Urothelium cell line (cell line): ENCODE measurements at regions not wholly inside any gene's neighbourhood (a gene's known extent, or its start where the extent isn't known, plus 50 kb on each side); places are given as distances from the start of the nearest gene placed in this dataset.

Source experiments
- DNase-seq: peaks from one replicate; pipeline ENCODE4 v3.0.0; 2011; ENCODE audit warnings: low spot score, mixed read lengths
- FAIRE-seq: peaks from 2 replicates; lab custom pipeline; 2011; peaks lifted over from hg19 to GRCh38; lab: Jason Lieb, UNC

DNA sequence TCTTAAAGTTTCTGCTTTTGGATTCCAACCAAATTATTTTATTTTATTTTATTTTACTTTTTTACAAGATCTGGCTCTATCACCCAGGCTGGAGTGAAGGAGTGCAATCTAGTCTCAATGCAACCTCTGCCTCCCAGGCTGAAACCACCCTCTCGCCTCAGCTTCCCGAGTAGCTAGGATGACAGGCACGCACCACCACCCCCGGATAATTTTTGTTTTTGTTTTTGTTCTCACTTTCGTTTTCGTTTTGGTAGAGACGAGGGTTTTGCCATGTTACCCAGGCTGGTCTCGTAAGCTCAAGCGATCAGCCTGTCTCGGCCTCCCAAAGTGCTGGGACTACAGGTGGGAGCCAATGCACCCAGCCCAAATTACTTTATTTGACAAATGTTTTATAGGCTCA lies 219.8 kb downstream of the ETS1 start:
- no peak for FAIRE-seq
- no peak for DNase-seq

DNA sequence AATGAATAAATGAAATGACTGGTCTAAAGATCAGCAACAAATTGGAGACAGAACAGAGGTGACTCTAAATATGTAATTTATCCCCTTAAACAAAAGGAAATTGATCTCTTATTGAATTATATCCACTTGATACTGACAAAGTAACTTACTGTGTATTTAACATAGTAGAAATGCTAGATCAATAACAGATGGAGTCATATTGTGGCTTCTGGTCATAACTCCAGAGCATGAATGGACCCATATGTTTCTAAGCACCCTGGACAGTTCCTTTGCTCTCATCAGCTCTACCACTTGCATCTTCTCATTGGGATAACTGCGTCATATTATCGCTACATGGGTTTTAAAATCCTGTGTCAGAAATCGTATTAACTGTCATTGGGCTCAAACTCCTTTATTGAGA lies 222.3 kb downstream of the ETS1 start:
- FAIRE-seq, result no peak
- peak; percentile 28 for DNase-seq

DNA sequence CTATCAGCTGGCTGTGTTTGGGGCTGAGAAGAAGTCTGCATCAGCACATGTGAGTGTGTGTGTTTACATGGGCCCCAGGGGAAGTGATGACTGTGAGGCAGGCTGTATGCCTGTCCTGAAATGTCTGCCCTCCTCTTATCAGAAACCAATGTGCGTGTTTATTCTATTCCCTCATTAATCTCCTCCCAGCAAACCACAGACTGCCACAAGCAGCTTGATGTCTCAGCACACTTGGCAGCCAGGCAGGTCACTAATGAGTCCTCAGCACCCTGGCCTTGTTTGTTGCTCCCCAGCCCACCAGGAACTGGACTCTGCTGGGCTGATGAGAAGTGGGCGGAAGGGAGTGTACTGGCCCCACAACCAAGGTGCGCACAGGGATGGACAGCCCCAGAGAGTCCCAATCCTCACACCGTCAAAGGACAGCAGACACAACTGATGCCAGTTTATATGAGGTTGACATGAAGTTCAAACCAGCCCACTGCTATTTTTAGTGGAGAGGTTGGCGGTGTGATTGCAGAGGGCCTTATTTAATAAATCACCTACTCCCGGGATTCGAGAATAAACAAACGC lies 225.8 kb downstream of the ETS1 start:
- DNase-seq (peak; percentile 2), FAIRE-seq (no peak)

DNA sequence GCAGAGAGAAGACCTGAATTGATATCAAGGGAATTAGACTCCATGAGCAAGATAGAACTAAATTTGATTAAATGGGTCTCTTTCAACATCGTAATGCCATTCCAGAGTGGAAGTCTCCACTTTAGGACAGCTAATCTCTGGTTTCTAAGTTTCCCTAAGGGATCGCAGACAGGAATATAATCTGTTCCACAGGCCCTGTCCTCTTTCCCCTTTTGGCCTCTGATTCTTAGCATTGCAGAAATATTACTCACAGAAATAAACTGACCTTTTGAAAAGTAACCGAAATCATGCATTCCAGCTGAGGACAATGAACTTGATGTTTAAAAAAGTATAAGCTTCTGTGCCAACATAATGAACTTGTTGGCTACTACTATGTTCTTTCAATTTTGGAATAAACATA lies 227.8 kb downstream of the ETS1 start:
- no peak for DNase-seq
- FAIRE-seq, result no peak

DNA sequence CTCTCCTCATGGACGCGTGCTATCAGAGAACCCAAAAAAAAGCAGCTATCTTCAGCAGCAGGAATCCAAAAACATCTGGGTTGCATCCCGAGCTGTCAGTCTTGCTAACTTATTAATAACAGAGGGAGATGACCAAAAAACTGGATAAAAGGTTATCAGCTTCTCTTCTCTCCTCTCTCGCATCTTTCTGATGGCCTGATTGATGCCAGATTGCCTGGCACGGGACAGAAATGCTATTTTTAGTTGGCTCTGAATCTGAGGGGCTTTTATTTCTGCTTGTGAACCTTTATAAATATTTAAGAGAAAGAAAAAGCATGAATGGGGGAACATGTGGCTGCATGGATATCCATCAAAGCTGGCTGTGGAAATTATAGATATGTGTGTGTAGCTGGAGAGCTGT lies 230.3 kb downstream of the ETS1 start:
- no peak for FAIRE-seq
- DNase-seq, result no peak

DNA sequence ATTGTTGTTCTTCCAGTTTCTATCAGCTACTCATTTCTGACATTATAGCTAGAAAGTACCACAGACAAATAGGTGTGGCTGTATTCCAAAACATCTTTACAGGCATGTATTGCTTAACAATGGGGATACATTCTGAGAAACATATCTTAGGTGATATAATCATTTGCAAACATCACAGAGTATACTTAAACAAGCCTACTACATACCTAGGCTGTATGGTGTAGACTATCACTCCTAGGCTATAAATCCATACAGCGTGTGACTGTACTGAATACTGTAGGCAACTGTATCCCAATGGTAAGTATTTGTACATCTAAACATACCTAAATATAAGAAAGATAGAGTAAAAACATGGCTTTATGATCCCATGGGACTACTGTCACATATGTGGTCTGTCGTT lies 231.8 kb downstream of the ETS1 start:
- FAIRE-seq (no peak), DNase-seq (no peak)

DNA sequence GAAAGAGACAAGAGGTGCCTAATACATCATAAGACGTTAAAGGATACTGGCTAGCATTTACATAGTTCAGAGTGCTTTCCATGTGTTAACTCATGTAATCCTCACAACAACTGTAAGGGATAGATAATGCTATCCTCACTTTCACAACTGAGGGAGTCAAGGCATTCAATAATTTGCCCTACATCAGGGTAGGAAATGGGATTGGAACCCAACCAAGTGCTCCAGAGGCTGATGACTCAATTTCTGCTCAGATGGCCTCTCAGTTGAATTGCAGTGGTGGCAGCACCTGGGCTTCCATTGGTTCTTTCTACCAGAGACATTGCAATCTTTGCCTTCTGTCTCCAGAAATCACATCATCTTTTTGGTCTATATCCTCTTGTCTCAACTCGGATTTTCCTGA lies 232.9 kb downstream of the ETS1 start:
- DNase-seq (no peak), FAIRE-seq (no peak)

DNA sequence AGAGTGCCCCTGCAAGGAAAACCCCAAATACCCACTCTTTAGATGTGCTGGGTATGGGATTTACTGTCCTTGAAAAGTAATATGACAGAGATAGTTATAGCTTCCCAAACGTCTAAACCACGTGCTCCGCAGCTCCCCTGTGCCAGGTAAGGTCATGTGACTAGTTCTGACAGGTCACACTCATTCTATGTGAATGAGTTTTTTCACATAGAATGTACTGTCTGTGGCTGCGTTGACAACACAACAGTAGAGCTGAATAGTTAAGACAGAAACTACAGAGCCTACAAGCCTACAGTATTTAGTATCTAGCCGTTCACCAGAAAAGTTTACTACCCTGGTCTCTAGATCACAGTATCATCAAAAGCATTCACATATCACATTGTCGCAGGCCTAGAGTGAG lies 236.2 kb downstream of the ETS1 start:
- DNase-seq (no peak), FAIRE-seq (no peak)

DNA sequence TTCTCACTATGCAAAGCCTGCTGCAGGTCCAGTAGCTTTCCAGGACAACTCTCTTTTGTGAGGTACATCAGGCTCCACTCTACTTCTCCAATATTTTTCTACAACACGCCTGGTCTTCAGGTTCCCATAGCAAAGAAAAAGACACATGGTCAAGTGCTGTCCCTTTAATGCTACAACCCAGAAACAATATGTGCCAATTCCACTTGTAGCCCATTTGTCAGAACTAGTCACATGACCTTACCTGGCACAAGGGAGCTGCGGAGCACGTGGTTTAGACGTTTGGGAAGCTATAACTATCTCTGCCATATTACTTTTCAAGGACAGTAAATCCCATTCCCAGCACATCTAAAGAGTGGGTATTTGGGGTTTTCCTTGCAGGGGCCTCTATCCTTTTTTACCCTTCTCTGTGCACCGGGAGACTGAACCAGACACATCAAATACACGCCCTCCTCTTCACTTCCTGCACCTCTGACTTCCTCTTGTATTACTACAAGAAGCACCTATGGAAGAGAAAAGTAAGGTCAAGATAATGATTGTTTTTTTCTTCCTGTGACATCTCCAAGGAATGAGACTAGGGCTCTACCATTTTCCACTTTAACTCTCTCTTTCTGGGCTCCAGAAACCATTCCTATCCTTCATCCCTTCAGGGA lies 237.6 kb downstream of the ETS1 start:
- DNase-seq (no peak), FAIRE-seq (no peak)

DNA sequence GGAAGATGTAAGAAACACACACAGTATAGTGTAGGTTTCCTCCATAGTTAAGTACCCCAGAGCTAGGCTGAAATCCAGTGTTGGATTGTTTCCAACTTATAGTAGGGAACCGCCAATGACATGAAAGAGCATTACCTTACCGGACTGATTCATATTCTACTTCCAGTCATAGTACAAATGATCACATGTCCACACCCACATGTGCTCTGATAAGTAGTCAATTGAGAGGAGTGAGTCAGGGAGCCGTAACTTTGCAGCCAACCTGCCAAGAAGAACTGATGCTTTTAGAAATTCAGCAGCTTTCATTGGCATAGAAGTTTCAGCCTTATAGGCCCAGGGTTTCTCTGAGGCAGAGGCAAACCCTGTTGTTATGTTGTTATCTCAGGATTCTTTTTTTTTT lies 240.6 kb downstream of the ETS1 start:
- DNase-seq, result no peak
- no peak for FAIRE-seq

DNA sequence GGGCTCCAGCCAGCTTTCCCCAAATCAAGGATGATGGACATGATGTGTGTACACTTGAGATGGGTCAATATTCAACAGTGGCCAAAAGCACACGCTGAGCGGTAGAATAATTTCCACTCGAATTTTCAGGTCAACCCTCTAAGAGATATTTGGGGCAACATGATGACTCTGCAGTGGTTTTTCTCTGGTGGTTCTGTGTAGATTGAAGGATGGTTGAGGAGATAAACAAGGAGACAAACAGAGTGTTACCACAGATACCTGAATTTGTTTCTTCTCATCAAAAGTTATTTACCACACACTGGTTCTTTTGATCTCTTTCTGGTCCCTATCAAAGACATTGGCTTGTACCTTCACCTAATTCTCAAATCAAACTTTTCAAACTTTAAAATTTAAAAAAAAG lies 242.0 kb downstream of the ETS1 start:
- FAIRE-seq (no peak), DNase-seq (no peak)

DNA sequence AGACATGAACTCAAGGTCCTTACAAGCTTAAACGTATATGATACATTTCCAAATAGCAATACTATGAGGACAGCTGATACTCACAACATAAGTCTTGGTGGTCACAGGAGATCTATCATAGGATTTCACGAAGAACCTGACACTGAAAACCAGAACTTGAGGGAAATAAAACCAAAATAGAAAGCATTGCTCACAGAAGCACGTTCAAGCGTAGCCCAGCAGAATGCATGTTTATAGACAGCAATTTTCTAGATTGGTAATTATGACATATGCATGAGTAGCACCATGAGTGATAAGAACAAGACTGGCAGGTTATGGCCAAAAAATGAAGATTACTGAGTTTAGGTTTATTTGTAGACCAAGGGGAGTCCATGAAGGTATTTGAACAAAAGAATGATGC lies 243.5 kb downstream of the ETS1 start:
- DNase-seq (no peak), FAIRE-seq (no peak)

DNA sequence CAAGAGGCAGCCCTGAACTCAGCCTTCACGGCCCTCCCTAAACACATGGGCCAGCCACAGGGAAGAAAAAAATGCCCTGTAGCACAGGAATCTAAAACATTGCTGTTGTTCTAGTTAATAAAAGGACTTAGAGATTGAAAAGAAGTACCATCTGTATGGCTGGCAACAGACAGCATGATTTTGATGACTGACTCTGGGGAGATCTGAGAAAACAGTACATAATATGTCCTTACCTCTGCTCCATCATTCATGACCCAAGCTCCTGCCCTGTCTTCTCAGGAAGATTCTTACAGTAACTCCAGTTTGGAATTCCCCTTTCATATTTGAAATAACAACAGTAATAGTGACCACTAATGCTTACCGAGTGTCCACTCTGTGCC lies 244.2 kb downstream of the ETS1 start:
- DNase-seq, result no peak
- no peak for FAIRE-seq

DNA sequence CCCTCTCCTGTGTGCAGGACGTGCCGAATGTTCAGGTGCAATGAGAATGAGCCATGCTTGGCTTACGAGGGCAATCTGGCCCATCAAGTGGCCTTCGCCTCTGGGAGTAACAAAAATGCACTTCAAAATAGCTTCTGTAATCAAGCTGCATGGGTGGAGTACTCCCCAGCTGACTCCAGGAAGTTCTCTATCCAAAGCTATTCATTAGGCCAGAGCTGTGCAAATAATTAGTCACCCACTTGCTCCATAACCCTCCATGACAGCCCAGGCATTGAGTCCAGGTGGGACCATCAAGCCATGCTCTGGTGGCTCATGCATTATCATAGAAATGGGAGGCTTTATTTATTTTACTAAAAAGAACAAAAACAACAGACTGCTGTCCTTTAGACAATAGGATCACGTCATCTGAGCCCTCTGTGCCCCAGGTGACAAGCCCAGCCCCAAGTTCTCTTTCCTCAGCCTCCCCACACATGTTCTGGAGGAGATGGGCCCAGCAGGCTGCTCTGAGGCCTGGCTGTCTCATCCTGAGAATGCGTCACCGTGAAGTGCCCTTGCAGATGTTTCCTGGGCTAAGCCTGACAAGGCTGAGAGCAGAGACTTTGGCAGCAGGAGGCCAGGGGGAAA lies 244.7 kb downstream of the ETS1 start:
- peak; percentile 14 for DNase-seq
- FAIRE-seq, result no peak

DNA sequence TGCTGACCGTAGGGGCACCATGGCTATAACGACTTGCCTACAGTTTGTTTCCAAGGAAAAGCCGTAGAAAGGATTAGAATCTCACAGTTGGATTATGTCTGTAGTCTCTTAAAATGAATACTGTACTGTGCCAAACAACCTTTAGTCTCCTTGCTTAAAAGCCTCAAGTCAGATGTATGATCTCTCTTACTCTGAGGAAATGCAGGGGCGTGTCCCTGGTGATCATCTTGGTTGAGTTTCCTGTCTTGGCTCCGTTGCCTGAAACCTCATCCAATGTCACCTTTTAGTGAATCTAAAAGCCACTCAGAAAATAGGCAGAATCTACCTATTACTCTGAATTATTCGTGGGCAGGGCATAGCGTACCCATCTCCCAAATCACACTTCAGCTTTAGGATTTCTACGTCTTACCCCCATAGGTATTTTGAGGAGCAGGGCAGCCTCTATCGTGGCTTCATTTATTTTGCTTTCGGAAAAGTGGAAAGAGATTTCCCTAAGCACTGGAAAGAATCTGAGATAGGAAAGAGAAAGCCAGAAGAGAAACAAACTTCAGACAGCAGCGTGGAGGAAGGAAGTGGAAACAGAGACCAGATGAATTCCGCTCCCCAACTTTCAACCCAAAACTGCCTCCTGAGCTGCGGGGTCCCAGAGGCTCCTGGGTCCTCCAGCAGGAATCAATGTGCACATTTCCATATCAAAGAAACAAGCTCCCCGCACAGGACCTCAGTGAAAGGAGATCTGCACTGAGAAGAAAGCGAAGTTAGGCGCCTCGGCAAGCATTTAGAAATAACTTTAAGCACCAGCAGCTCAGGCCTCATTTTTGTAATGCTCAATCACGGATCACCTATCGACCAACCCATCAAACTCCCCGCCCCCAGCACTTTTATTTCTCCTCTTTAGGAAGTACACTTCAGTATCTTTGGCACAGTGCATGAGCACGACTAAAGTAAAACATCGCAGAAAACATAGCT lies 245.8 kb downstream of the ETS1 start:
- FAIRE-seq (no peak), DNase-seq (no peak)

DNA sequence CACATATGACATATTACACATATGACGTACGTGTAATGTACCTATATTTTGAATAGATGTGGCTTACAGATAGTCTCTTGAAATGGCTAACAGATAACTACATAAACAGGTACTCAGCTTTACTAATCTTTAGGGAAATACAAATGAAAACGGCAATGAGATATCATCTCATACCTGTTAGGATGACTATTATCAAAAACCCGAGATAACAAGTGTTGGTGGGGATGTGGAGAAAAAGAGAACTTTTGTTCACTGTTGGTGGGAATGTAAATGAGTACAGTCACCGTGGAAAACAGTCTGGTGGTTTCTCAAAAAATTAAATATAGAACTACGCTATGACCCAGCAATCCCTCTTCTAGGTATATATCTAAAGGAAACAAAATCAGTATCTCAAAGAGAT lies 247.6 kb downstream of the ETS1 start:
- no peak for FAIRE-seq
- no peak for DNase-seq

DNA sequence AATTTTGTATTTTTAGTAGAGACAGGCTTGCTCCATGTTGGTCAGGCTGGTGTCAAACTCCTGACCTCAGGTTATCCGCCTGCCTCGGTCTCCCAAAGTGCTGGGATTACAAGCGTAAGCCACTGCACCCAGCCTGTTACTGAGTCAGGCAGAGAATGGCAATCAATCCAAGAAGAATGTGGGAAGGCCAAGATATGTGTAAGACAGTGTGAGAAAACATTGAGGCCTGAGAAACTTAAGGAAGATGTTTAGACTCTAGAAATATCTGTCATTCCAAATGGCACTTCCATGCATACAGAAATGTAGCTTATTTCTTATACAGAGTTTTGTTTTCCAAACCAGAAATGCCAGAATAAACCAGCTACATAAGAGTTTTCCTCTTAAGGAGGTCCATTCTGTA lies 248.5 kb downstream of the ETS1 start:
- DNase-seq (no peak), FAIRE-seq (no peak)

DNA sequence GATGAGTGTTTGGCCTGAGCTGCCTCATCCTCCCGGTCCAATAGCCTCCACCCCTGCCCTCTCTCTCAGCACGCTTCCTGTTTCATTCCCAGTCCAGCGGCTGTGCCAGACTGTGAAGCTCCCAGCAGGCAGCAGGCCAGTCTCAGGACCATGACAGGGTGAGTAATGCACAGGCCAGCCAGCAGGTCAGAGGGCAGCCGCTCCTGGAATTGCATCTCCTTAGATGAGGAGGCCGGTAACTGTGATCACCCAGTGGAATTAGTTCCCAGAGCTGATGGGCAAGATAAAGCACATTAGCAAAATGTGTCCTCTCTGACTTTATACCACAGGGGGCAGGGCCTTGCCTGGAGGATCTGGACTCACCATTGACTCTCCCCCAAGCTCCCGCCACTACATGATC lies 251.2 kb downstream of the ETS1 start:
- DNase-seq (no peak), FAIRE-seq (no peak)

DNA sequence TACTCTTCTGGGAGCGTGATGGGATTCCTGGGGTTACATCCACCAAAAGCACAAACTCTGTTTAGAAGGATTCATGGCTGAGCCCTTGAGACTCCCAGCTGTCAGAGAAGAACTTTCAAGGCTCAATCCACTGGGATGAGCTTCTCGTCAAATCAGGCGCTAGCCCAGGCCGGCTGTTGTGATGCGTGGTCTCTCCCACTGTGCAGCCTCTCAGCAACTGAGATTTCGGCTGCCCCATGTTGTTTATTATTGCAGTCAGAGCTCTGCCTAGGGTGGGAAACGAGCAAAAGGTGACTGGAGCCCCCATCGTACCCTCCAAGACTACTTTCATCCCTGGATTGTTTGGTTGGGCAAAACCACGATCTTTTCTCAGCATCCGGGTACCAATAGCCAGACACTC lies 251.6 kb downstream of the ETS1 start:
- no peak for FAIRE-seq

DNA sequence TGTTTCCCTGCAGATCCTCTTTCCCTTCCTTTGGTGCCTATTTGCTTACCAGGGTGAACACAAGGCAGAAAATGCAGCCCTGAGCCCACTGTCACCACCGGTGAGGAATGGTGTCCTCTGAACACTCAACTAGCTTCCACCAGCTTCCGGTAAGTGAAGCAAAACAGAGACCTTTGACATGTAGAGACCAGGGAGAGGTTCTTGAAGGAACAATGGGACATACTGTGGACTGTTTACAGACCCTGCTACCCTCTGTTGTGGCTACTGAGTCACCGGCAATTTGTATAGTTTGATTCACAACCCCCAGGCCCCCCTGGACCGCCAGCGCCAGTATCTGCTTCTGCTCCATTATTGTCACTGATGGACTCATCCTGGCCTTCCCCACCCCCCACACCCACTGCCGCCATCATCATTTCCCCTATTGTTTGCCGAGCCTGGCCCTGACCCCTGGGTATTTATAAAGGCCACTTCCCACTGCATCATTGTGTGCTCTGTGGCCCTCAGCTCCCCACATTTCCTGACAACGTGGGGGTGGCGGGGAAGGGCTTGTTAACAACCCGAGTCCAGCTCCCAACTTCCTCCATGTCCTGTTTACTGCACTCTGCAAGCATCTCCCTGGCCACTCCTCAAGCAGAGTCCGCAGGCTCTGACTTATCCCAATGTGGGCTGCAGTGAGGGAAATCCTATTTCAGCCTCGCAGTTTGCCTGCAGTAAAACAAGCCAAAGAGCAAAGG lies 252.9 kb downstream of the ETS1 start:
- DNase-seq (peak; percentile 12), FAIRE-seq (peak; percentile 13)

More for the DNA sequence above, 251.6 kb downstream of the ETS1 start:
- no peak for DNase-seq

DNA sequence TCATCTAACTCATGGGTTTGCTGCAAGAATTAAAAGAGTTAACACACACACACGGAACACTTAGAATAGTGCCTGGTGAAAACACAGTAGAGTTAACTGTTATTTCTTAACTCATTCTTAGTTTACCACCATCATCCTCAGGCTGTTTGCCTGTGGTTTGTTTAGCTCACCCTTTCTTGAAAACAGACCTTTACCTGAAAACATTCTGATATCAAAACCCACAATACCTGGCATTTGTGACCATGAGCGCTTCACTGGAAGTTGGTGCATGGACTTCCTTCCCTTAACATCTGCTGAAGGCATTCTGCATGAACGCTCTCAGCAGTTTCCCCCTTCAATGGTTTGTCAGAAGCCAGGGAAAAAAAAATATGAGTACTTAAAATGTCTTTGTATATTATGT lies 256.0 kb downstream of the ETS1 start:
- FAIRE-seq, result no peak
- no peak for DNase-seq
